Calu3 (cell line): ENCODE measurements at regions not wholly inside any gene's neighbourhood (a gene's known extent, or its start where the extent isn't known, plus 50 kb on each side); places are given as distances from the start of the nearest gene placed in this dataset.
"Not testable (repeated sequence)": the region's sequence is repeated elsewhere in the genome, so short reads cannot be mapped to it uniquely, and the experiment has no call there.

ENCODE experiments used
- BruUV-seq: library from RNA; stranded (reverse); fragments of 400-500 nt; replicated peaks from 2 replicates; lab custom pipeline; 2021; lab: Mats Ljungman, UMichigan
- CTCF ChIA-PET: fragments of 300-600 bp; sonication (Branson Sonifier 250); formaldehyde crosslinking; loops from one replicate; lab custom pipeline; 2022; ENCODE audit warnings: antibody characterized with exemption; lab: Charles Lee
- DNase-seq: peaks from one replicate; pipeline ENCODE4 v3.0.0; 2022
- H3K27ac Mint-ChIP-seq: one replicate; pipeline ENCODE4 v1.8.0; 2022; ENCODE audit warnings: mixed read lengths; ENCODE audit not compliant: unreplicated experiment
- H3K27me3 Mint-ChIP-seq: one replicate; pipeline ENCODE4 v1.8.0; 2022; ENCODE audit warnings: mixed read lengths; ENCODE audit not compliant: unreplicated experiment
- H3K36me3 Mint-ChIP-seq: one replicate; pipeline ENCODE4 v1.8.0; 2022; ENCODE audit warnings: mild to moderate bottlenecking, moderate library complexity, mixed read lengths; ENCODE audit not compliant: insufficient read depth, unreplicated experiment
- H3K4me1 Mint-ChIP-seq: one replicate; pipeline ENCODE4 v1.8.0; 2022; ENCODE audit warnings: mild to moderate bottlenecking, low read depth, mixed read lengths; ENCODE audit not compliant: unreplicated experiment
- H3K4me3 Mint-ChIP-seq: one replicate; pipeline ENCODE4 v1.8.0; 2022; ENCODE audit warnings: mild to moderate bottlenecking, low read depth, moderate library complexity, mixed read lengths; ENCODE audit not compliant: unreplicated experiment
- H3K9me3 Mint-ChIP-seq: one replicate; pipeline ENCODE4 v1.8.0; 2022; ENCODE audit warnings: low read depth, mixed read lengths; ENCODE audit not compliant: unreplicated experiment
- CTCF ChIP-seq: fragments of 200-600 bp; IDR thresholded peaks from one replicate; pipeline ENCODE4 v1.8.0; 2022; ENCODE audit warnings: antibody characterized with exemption; ENCODE audit not compliant: unreplicated experiment
- intact Hi-C: fragments of 100-400 bp; cut with micrococcal nuclease; formaldehyde crosslinking; loops from one replicate; pipeline ENCODE4 v1.10.0; 2022; ENCODE audit not compliant: unreplicated experiment

- H3K4me3 Mint-ChIP-seq, CTCF ChIA-PET, DNase-seq, intact Hi-C loops, H3K4me1 Mint-ChIP-seq, H3K27ac Mint-ChIP-seq, H3K9me3 Mint-ChIP-seq, H3K36me3 Mint-ChIP-seq, H3K27me3 Mint-ChIP-seq, BruUV-seq: not testable (repeated sequence)
These were observed 337.8 kb downstream of the RPIA start for GRCh38 chr2:89029257-89029656.

- peaks cover 14% of the 10 kb centered on the region for H3K27me3 Mint-ChIP-seq
- H3K4me3 Mint-ChIP-seq, intact Hi-C loops, H3K4me1 Mint-ChIP-seq, BruUV-seq, H3K36me3 Mint-ChIP-seq, H3K27ac Mint-ChIP-seq, H3K9me3 Mint-ChIP-seq, CTCF ChIA-PET: not testable (repeated sequence)
- peak; percentile 27 for DNase-seq
- TF ChIP-seq CTCF = peak; percentile 53
These were observed 356.9 kb downstream of the RPIA start for GRCh38 chr2:89048138-89049066.

- H3K9me3 Mint-ChIP-seq, DNase-seq, H3K4me3 Mint-ChIP-seq, intact Hi-C loops, H3K36me3 Mint-ChIP-seq, CTCF ChIA-PET, H3K4me1 Mint-ChIP-seq, H3K27me3 Mint-ChIP-seq, H3K27ac Mint-ChIP-seq, BruUV-seq: not testable (repeated sequence)
These were observed 367.1 kb downstream of the RPIA start for GRCh38 chr2:89058616-89059015.

GRCh38 chr2:89061174-89061573 lies 369.7 kb downstream of the RPIA start:
- intact Hi-C loops, H3K9me3 Mint-ChIP-seq: not testable (repeated sequence)

GRCh38 chr2:89076771-89077170 lies 385.3 kb downstream of the RPIA start:
- BruUV-seq, CTCF ChIA-PET, H3K27ac Mint-ChIP-seq, H3K4me3 Mint-ChIP-seq, H3K27me3 Mint-ChIP-seq, H3K36me3 Mint-ChIP-seq, DNase-seq, H3K4me1 Mint-ChIP-seq, H3K9me3 Mint-ChIP-seq, intact Hi-C loops: not testable (repeated sequence)

More at GRCh38 chr2:89061174-89061573, 369.7 kb downstream of the RPIA start:
- H3K4me1 Mint-ChIP-seq, H3K36me3 Mint-ChIP-seq, H3K27ac Mint-ChIP-seq, DNase-seq, CTCF ChIA-PET, H3K4me3 Mint-ChIP-seq, BruUV-seq, H3K27me3 Mint-ChIP-seq: not testable (repeated sequence)

GRCh38 chr2:89092911-89093310 lies 401.4 kb downstream of the RPIA start:
- BruUV-seq, H3K27ac Mint-ChIP-seq, intact Hi-C loops, H3K4me3 Mint-ChIP-seq, H3K36me3 Mint-ChIP-seq, H3K4me1 Mint-ChIP-seq, DNase-seq, CTCF ChIA-PET, H3K27me3 Mint-ChIP-seq, H3K9me3 Mint-ChIP-seq: not testable (repeated sequence)

- DNase-seq, H3K36me3 Mint-ChIP-seq, H3K4me1 Mint-ChIP-seq, H3K27me3 Mint-ChIP-seq, BruUV-seq, intact Hi-C loops, H3K4me3 Mint-ChIP-seq, CTCF ChIA-PET, H3K9me3 Mint-ChIP-seq, H3K27ac Mint-ChIP-seq: not testable (repeated sequence)
These were observed 403.6 kb downstream of the RPIA start for GRCh38 chr2:89095060-89095459.

GRCh38 chr2:89102587-89102986 lies 411.1 kb downstream of the RPIA start:
- CTCF ChIA-PET, H3K4me3 Mint-ChIP-seq, H3K4me1 Mint-ChIP-seq, H3K27me3 Mint-ChIP-seq, intact Hi-C loops, H3K36me3 Mint-ChIP-seq, DNase-seq, BruUV-seq, H3K27ac Mint-ChIP-seq, H3K9me3 Mint-ChIP-seq: not testable (repeated sequence)

GRCh38 chr2:89106369-89107019 lies 415.0 kb downstream of the RPIA start:
- DNase-seq, H3K27ac Mint-ChIP-seq, H3K27me3 Mint-ChIP-seq, BruUV-seq, H3K4me3 Mint-ChIP-seq, H3K36me3 Mint-ChIP-seq, CTCF ChIA-PET, H3K4me1 Mint-ChIP-seq, intact Hi-C loops, H3K9me3 Mint-ChIP-seq: not testable (repeated sequence)
